ENCODE measurements at regions not wholly inside any gene's neighbourhood (a gene's known extent, or its start where the extent isn't known, plus 50 kb on each side); places are given as distances from the start of the nearest gene placed in this dataset.

GRCh38 chr9:69987457-69987856 lies 56.2 kb upstream of the MAMDC2 start:
- Histone ChIP-seq H3K27me3 (ENCODE audit: control insufficient read depth, insufficient read depth, low read length) (no peaks in the 10 kb centered on the region), H3K4me3 (ENCODE audit: low read depth, low read length) (no peak overlapping the region), H3K36me3 (ENCODE audit: control insufficient read depth, insufficient read depth, low read length) (no peaks in the 10 kb centered on the region)
- TF ChIP-seq, protein P1, sequence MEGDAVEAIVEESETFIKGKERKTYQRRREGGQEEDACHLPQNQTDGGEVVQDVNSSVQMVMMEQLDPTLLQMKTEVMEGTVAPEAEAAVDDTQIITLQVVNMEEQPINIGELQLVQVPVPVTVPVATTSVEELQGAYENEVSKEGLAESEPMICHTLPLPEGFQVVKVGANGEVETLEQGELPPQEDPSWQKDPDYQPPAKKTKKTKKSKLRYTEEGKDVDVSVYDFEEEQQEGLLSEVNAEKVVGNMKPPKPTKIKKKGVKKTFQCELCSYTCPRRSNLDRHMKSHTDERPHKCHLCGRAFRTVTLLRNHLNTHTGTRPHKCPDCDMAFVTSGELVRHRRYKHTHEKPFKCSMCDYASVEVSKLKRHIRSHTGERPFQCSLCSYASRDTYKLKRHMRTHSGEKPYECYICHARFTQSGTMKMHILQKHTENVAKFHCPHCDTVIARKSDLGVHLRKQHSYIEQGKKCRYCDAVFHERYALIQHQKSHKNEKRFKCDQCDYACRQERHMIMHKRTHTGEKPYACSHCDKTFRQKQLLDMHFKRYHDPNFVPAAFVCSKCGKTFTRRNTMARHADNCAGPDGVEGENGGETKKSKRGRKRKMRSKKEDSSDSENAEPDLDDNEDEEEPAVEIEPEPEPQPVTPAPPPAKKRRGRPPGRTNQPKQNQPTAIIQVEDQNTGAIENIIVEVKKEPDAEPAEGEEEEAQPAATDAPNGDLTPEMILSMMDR (IDR thresholded peaks at IDR 0.05; ENCODE audit: insufficient read depth, low read length, severe bottlenecking), result no peak
- FAIRE-seq (no peak), DNase-seq (ENCODE audit: low read depth) (no peak)

GRCh38 chr9:69993110-69993509 lies 50.5 kb upstream of the MAMDC2 start:
- TF ChIP-seq, protein P1 (IDR thresholded peaks at IDR 0.05; ENCODE audit: insufficient read depth, low read length, severe bottlenecking), result no peak
- DNase-seq (ENCODE audit: low read depth) (no peak), FAIRE-seq (no peak)
- H3K27me3 ChIP-seq (ENCODE audit: control insufficient read depth, insufficient read depth, low read length), result no peaks in the 10 kb centered on the region
- H3K36me3 ChIP-seq (ENCODE audit: control insufficient read depth, insufficient read depth, low read length), result no peaks in the 10 kb centered on the region
- no peak overlapping the region for H3K4me3 ChIP-seq (ENCODE audit: low read depth, low read length)
